ENCODE measurements at regions not wholly inside any gene's neighbourhood (a gene's known extent, or its start where the extent isn't known, plus 50 kb on each side); places are given as distances from the start of the nearest gene placed in this dataset.
"Not testable (repeated sequence)": the region's sequence is repeated elsewhere in the genome, so short reads cannot be mapped to it uniquely, and the experiment has no call there.

DNA sequence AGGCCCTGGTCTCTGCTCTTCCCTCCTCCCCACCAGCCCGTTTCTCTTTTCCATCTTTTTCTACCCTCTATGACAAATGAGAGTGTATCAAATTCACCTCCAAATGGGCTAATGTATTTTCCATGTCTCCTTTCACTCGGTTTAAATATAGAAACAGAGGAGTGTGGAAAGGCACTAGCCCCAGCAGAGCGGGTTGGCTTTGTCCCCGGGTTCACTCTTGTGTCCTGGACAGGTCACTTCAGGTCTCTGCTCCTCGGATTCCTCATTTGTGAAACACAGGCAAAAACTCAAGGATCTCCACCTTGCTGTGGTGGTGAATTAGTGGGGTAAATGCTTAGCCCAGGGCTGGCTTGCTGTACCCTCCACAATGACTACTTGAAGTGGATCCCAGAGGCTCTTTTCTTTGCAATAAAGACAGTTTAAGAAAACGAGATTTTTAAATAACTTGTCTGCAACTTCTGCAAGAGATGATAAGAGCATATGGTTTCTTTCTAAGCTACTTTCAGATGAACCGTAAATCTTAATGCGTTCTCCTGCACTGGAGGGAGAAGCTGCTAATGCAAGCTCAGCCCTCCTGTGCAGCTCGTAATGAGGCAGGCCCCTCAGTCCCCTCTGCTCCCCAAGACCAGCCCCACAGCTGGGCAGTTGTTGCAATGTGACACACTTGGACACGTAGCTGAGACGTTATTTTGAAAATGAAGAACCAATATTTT, 292.9 kb downstream of the THBS2 start:
- no peak for DNase-seq

DNA sequence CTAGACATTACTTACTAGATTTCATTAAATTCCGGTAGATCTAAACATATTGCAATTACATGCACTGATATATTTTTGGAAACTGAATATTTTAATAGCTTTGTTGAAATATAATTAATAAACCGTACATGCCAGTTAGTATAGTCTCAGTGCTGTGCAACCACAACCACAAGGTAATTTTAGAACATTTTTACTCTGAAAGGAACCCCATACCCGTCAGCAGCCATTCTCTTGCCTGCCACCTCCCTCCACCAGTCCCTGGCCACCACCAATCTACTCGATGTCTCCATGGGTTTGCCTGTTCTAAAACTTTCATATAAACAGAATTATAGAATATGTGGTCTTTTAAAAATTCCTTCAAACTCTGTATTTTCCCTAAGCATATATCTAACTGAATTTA, 293.9 kb downstream of the THBS2 start:
- no peak for DNase-seq

DNA sequence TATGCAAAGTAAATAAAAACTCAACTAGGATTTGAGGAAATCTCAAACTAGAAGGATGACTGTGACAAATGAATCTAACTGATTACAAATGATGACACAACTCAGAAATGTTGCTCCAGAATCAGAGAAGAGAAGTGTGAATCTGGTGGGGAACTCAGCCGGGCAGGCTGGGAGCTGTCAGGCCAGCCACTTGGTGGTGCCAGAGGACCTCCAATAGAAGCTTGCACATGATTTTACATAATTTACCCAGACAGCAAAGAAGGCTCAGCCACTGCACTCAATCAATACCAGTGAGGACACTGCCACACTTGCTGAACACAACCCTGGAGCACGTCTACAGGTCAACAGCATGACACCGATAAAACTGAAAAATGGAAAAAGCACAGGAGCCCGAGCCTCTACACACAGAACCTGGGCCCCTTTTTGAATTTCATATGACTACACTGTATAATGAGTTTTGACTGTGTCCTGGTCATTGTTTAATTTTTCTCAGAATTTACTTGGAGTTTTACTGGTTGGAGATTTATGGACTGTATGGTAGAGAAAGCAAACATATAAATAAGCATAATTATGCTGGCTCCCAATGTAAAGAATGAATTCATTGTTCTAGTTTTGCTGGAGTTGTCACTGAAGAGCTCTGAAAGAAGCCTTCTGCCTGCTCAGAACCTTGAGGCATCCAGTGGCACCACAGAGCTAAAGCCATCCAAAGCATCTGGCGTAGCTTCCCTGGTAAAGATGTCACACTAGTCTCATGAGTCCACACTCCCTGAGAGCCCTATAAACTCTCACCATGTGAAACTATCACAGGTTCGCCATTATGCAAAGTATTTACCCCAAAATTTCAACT, 296.5 kb downstream of the THBS2 start:
- DNase-seq: peak; percentile 24

DNA sequence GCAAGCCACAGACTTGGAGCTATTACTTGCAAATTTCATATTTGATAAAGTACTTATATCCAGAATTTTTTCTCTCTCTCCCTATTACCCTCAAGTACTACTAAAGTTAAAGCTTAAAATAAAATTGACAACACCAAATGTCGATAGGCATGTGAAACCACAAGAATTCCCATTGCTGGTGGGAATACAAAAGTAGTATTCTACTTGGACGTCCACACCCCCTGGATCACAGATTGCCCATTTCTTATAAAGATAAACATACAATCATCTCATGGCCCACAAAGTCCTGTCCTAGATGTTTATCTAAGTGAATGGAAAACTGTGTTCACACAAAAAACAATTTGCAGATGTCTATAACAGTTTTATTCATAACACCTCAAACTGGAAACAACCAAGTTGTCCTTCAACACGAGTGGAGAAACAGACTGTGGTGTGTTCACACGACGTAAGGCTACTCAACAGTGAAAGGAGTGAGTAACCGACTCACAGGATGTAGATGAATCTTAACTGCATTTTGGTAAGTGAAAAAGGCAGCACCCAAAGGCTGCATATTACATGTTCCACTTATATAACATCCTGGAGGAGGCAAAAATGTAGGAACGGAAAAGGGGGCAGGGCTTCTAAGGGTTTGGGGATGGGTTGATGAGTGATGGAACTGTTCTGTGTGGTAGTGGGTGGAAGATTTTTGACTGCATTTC, 297.4 kb downstream of the THBS2 start:
- no peak for DNase-seq

DNA sequence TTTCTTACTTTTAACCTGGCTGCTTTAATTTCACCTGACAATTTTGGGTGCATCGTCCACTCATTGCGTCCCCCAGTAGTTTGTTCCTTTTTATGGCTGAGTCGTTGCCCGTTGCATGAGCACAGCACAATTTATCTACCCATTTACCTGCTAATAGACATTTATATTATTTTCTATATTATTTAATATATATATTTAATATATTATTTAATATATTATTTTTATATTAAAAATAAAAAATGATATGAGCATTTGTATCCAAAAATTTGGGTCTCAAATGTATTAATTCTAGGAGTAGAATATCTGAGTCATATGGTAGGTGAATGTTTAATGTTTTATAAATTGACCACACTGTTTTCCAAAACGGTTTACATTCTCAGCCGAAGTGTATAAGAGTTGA, 300.2 kb downstream of the THBS2 start:
- DNase-seq: no peak

DNA sequence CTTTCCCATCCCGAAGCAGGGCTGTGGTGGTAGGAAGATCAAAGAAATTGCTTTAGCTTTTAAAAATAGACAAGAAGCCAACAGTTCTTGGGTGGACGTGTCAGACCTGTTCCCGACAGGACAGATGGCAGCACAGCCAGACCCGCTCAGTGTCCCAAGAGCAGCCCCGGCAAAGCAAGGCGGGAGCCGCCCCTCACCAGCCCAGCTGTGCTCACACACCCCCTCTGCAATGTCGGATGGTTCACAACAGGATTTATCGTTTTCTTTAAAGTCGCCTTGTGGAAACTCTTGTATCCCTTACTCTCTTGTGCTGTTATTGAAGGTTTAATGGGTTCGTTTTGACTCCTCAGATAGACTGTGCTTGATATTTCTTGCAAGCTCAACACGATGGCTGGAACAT, 302.4 kb downstream of the THBS2 start:
- DNase-seq: no peak

DNA sequence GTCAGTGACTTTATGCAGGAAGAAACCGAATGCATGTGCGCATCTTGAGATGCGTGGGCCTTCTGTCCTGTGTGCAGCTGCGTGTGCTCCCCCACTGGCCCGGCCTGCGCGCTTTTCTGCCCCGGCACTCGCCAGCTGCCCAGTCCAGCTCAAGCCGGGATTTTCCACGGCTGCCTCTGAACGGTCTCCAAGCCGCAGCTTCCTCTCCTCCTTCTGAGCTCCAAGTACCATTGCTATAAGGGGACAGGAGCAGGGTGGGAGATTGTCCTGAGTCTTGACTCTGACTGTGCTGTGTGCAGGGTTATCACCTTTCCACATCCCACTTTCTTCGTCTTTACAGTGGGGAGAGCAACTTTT, 302.8 kb downstream of the THBS2 start:
- DNase-seq: no peak

DNA sequence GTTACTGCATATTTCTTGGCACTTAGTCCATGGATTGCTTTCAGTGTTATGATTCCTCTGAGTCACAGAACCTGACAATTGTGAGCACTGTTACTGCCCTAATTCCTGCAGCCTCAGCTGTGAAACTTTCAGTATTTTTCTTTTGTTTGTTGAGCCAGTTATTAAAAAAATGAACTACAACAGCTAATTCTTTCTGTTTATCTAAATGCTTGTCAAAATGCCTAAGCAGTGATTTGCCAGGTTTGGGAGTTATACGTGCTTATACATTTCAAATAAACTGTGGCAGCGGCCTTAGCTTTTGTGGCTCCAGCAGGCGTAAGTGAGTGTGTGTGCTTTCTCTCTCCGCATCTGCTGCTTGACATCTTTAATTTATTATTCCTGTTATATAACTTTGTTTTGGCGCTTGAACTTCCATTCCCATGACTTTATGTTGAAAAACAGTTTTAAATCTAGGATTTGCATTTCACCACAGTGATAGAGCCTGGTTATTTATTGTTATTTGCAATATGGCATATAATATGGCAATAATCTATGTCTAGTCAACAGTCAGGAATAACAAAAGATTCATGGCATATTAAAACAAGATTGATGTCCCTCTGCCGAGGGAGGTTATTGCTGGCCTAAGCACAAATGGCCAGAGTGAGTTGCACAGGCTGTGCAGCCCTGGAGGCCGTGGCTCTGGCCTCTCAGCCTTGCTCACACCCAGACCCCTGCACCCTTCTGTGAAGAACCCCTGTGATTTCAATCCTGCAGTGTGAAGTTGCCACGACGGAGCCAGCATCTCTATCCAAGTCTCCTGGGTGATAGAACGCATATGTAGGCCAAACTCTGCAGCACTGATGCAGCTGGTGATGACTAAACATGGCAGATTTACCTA, 303.4 kb downstream of the THBS2 start:
- no peak for DNase-seq

DNA sequence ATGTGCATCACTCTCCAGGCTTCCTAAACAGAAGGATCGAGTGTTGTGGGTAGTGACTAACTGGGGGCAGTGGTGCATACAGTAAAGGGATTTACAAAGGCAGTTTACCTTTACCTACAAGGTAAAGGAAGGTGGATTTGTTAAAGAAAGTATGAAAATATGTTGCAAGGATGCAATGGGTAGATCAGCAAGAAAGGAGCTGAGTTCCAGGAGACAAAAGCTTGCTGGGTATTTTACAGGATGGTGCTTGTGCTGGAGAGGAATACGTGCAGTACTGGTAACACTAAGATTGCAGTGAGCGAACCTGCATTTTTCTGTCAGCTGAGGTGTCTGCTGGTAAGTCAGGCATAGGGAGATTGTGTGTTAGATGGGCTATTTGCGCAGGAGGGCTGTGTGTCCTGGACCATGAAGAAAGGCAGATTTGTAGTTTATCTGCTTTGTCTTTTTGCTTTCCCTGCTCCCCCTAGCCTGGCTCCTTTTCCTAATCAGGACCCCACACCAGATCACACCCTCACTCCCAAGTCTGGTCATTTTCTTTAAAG, 304.6 kb downstream of the THBS2 start:
- no peak for DNase-seq

DNA sequence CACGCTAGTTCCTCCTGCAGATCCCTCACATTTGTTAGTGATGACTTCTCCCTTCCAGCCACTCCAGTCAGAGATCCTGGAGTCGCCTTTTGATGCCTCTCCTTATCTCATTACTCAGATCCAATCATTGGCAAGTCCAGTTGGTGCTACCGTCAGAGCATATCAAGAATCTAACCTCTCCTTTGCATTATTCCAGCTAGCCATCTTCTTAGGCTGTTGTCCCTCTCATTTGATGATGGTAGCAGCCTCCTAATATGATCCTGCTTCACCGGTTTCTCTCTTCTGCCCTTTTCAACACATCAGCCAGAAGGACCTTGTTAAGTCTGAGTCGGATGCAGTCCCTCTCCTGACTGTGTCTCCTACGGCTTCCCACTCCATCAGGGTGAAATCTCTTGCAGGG, 305.6 kb downstream of the THBS2 start:
- no peak for DNase-seq

DNA sequence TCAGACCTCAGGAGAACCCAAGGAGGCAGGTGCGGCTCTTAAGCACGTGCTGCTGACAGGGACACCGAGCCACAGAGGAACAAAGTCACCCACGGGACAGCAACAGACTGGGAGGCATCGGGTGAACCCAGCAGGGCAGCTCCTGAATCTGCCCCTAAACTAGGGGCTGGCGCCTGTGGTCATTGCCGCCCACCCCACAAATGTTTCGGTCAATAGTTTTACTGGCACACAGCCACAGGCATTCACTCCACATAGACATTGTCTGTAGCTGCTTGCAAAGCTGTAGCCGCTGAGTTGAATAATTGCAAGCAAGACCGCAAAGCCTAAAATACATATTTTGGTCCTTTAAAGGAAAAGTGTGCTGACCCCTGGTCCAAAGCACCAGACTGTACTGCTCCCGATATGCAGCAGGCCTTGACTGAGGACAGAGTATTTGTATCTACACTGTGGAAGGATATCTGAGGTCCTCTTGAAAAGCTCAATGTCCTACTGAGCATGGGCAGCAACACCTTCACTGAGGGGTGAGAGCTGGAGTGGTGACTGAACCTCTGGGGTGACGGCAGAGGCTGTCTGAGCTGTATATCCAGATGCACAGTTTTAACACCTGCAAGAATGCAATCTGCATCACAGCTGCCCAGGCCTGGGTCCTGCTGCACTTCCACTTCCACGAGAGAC, 310.3 kb downstream of the THBS2 start:
- no peak for DNase-seq

DNA sequence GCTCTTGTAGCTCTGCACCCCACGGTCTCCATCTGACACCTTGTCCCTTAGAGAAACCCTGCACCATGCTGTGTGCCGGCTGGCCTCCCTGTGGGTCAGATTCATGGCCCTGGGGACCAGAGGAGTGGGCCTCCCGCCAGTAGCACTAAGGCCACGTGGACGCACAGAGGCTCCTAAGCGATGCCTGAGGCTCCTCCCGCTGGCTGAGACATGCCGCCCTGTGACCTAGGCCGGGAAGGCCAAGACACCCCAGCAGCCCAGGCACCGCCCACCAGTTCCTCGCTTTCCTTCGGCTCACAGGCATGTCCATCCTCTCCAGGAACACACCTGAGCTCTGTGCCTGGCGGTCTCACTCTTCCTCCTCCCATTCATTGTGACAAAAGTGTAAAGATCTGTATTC, 311.0 kb downstream of the THBS2 start:
- DNase-seq: no peak

DNA sequence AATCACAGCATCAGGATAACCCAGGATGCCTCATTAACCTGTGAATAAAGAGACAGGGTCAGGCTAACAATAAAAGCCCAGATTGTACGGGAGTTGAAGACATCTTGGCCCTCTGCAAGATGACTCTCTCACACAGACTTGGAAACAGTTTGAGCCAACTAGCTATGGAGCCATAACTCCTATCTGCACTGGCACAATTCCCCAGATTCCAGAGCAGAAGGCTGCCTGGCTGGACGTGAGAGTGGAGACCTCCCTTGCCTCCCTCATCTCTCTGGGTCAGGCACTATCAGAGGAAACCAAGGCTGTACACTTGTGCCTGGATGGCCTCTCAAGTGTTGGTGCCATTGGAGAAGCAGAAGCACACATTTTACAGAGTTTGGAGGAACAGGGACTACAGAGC, 312.6 kb downstream of the THBS2 start:
- no peak for DNase-seq

DNA sequence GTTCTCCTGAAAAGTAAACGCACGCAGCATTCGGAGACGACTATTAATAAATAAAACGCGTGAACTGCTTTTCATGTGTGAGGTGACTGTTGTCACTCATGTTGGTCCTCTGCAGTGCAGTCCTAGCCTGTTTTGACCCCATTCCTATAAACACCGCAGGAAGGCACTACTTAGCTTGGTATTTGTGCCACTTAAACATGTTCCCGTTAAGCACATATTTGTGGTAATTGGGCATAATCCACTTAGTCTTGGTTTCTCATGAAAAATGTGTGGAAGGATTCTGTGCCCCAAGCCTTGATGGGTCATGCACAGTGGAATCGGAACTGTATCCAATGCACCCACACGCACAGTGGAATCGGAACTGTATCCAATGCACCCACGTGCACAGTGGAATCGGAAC, 313.9 kb downstream of the THBS2 start:
- no peak for DNase-seq

DNA sequence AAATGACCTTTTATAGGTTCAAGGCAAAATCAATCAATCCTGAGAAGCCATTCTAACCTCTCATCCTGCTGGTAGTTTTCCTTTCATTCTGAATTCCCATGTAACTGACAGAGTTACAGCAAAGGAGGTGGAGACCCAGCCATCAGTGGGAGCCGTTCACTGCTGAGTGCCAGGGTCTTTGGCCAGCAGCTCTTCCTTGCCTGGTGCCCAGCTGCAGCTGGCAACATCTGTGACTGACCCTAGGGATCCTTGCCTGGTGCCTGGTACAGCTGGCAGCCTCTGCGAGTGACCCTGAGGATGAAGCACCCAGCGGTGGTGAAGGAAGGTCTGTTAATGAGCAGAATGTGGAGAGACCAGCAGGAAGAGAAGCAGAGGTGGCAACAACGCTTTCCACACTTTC, 314.6 kb downstream of the THBS2 start:
- DNase-seq: no peak

DNA sequence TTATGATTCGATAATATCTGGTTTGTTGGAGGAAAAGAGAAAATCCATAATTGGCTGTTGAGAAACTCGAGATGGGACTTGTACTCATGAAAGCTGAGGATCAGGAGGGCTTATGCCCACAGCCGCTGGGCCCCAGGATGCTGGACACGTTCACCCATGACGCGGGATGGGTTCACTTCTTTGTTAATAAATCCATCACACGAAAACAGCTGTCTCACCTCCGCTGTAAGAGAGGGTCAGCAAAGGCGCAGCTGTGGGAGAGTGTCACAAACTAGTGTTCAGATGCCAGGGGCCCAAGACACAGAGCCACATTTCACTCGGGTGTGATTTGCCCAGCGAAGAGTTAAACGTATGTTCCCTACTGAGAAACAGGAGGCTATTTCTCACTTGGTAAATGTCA, 315.1 kb downstream of the THBS2 start:
- DNase-seq: no peak

DNA sequence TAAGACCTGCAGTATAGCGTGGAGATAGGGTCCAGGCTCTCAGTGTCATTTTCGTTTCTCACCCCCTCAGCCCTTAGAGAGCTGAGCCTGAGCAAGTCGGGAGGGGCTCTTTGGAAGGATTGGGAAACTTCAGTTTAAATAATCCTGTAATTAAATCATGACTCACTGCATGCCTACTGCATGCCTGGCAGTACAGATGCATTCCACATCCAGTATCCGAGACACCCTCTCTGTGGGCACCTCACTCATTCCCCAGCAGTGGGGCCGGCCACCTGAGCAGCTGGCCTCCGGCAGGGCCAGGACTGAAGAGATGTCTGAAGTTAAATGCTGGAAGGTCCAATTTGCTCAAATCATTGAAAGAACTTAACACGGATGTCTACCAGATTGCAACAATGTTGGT, 316.6 kb downstream of the THBS2 start:
- DNase-seq: no peak

DNA sequence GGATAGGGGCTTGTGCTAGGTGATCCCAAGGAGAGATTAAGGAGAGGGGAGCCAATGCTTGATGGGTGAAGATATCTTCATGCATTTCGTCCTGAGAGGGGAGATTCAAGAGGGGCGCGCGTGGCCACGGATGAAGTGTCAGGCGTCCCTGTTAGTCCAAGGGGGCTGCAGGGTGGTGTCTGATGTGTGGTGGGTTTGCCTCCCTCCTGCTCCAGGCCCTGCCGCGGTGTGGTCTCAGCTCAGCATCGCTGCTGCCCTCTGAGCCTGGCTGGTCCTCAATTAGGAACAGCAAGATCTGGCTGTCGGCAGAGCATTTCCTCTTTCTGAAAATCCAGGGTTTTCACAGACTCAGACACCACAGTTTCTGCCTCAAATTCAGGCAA, 318.0 kb downstream of the THBS2 start:
- no peak for DNase-seq

DNA sequence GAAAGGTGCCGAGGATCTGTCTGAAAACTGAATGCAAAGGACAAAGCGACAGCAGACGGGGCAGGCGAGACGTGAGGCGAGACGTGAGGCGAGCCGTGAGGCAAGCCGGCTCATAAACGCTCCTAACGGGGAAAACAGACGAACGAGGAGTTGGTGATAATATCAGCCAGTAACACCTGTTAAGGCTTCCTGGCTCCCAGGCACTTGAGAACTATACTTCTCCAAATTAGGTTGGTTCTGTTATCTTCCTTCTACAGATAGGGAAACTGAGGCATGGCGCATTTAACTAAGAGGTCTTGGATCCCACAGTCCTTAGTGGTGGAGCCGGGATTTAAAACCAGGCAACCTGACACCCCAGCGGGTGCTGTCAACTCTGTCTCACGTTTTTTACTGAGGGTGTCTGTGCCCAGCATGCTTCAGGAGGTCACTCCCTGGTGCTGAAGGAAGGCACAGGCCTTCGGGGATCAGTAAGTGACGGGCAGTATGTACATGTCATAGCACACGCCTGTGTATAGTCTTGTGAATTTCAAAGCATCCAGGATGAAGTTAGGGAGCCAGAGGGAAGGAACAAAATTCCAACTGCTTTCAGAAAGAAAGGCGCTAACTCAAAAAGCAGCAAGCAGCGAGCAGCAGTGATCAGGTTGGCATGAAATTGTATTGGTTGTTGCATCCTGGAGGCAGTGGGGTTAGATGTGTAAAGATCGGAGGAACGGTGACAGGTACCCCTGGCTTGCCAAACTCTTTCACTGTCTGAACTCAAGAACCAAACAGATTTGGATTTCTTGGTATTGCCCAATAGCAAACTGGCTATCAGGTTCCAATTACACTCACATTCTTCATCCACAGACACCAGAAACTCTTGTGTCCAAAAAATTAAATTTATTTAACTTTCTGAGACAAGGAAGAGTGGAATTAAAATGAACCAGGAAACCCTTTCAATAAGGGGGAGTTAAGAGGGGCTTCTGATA, 318.7 kb downstream of the THBS2 start:
- DNase-seq: no peak

DNA sequence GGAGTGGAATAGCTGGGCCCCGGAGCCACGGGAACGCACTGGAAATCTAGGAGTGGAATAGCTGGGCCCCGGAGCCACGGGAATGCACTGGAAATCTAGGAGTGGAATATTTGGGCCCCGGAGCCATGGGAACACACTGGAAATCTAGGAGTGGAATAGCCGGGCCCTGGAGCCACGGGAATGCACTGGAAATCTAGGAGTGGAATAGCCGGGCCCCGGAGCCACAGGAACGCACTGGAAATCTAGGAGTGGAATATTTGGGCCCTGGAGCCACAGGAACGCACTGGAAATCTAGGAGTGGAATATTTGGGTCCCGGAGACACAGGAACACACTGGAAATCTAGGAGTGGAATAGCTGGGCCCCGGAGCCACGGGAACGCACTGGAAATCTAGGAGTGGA, 321.5 kb downstream of the THBS2 start:
- not testable (repeated sequence) for DNase-seq

DNA sequence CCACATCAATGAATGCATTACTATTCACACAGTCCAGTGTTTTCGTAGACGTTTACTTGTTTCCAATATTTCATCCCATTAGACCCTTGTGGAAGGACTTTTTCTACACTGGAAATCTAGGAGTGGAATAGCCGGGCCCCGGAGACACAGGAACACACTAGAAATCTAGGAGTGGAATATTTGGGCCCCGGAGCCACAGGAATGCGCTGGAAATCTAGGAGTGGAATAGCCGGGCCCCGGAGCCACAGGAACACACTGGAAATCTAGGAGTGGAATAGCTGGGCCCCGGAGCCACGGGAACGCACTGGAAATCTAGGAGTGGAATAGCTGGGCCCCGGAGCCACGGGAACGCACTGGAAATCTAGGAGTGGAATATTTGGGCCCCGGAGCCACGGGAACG, 322.6 kb downstream of the THBS2 start:
- DNase-seq: not testable (repeated sequence)

Data from CD4-positive, alpha-beta T cell treated with Interleukin-4 for 4 hours (primary cell).